HepG2 (cell line): ENCODE measurements at regions not wholly inside any gene's neighbourhood (a gene's known extent, or its start where the extent isn't known, plus 50 kb on each side); places are given as distances from the start of the nearest gene placed in this dataset.

Source experiments
- ATAC-seq: fragments of 200-7000 bp; cut with Tn5 transposase; 3 replicates; pipeline ENCODE4 v1.9.1; 2020; ENCODE audit warnings: mild to moderate bottlenecking, moderate library complexity
- BruUV-seq: library from RNA; stranded (reverse); fragments of 400-500 nt; replicated peaks from 2 replicates; lab custom pipeline; 2021; lab: Mats Ljungman, UMichigan
- CTCF ChIA-PET: fragments of 300-600 bp; formaldehyde crosslinking; extraction: SDS; loops from one replicate; lab custom pipeline; 2021; ENCODE audit warnings: low total read pairs, inconsistent platforms, low intra/inter-chr PET ratio; lab: Yijun Ruan, JAX
- POLR2A ChIA-PET: fragments of 350-600 bp; sonication (Branson Sonifier 250); formaldehyde crosslinking; loops from one replicate; lab custom pipeline; 2020; ENCODE audit warnings: antibody characterized with exemption, inconsistent platforms; lab: Yijun Ruan, JAX
- DNase-seq: peaks from one replicate; pipeline ENCODE4 v3.0.0-alpha.2; 2015; ENCODE audit warnings: low spot score
- FAIRE-seq: peaks from 3 replicates; lab custom pipeline; 2011; peaks lifted over from hg19 to GRCh38; lab: Jason Lieb, UNC
- H2AFZ ChIP-seq: one replicate; pipeline ENCODE4 v1.6.1; 2011; ENCODE audit warnings: low read length, inconsistent platforms
- H3K27ac ChIP-seq: fragments of 300-600 bp; 3 replicates; pipeline ENCODE4 v1.8.0; 2011; ENCODE audit warnings: mixed run types, mild to moderate bottlenecking, mixed read lengths, low read length, inconsistent platforms; ENCODE audit not compliant: insufficient read depth; ENCODE audit errors: extremely low read length
- H3K27me3 ChIP-seq, 2 experiments: fragments of 200-600 bp in 1 of 2; 2 replicates in 1 of 2; 3 replicates in 1 of 2; pipeline versions ENCODE4 v1.6.0 to v1.8.0; 2011; ENCODE audit warnings: low read length in 2 of 2, mild to moderate bottlenecking in 2 of 2, moderate library complexity in 2 of 2, inconsistent platforms in 1 of 2; ENCODE audit not compliant: insufficient read depth in 2 of 2, control insufficient read depth in 1 of 2
- H3K36me3 ChIP-seq, 2 experiments: fragments of 200-600 bp in 1 of 2; replicated peaks in 1 of 2; 2 replicates in 1 of 2; 3 replicates in 1 of 2; pipeline versions ENCODE4 v1.5.1 to v1.8.0; 2011; ENCODE audit warnings: low read length in 2 of 2, inconsistent platforms in 1 of 2; ENCODE audit not compliant: insufficient read depth in 2 of 2, control insufficient read depth in 1 of 2
- H3K4me1 ChIP-seq: 2 replicates; pipeline ENCODE4 v1.5.1; 2012; ENCODE audit warnings: low read length, inconsistent platforms; ENCODE audit not compliant: insufficient read depth
- H3K4me2 ChIP-seq: 2 replicates; pipeline ENCODE4 v1.6.0; 2011; ENCODE audit warnings: low read depth, low read length, inconsistent platforms
- H3K4me3 ChIP-seq, 3 experiments: fragments of 200-600 bp in 1 of 3; sonication (generic), shearing (Covaris generic) in 1 of 3; replicated peaks in 1 of 3; 2 replicates each; pipeline ENCODE4 v1.5.1; 2011 to 2016; ENCODE audit warnings: low read length in 3 of 3, inconsistent platforms in 2 of 3, low read depth in 2 of 3, mild to moderate bottlenecking in 2 of 3, control low read depth in 1 of 3, mixed read lengths in 1 of 3; ENCODE audit not compliant: insufficient read depth in 1 of 3
- H3K79me2 ChIP-seq: one replicate; pipeline ENCODE4 v1.6.1; 2011; ENCODE audit warnings: low read length, inconsistent platforms; ENCODE audit not compliant: insufficient read depth
- H3K9ac ChIP-seq: 2 replicates; pipeline ENCODE4 v1.6.0; 2011; ENCODE audit warnings: mild to moderate bottlenecking, low read depth, low read length, inconsistent platforms; ENCODE audit not compliant: insufficient read depth
- H3K9me3 ChIP-seq: 2 replicates; pipeline ENCODE4 v1.5.1; 2012; ENCODE audit warnings: mild to moderate bottlenecking, low read length
- H4K20me1 ChIP-seq: 2 replicates; pipeline ENCODE4 v1.6.0; 2011; ENCODE audit warnings: inconsistent platforms, mild to moderate bottlenecking, low read length, moderate library complexity; ENCODE audit not compliant: insufficient read depth
- CBX1 ChIP-seq: IDR thresholded peaks from one replicate; pipeline ENCODE4 v1.6.1; 2016; ENCODE audit warnings: antibody characterized with exemption, low read depth
- CENPX ChIP-seq: sonication (generic); formaldehyde crosslinking; IDR thresholded peaks from 2 replicates; pipeline ENCODE4 v1.9.0; 2021; ENCODE audit warnings: mild to moderate bottlenecking, missing genetic modification reagents, moderate library complexity
- GPBP1L1 ChIP-seq: sonication (generic); formaldehyde crosslinking; IDR thresholded peaks from 2 replicates; pipeline ENCODE4 v1.5.0; 2020; ENCODE audit warnings: mild to moderate bottlenecking, missing genetic modification reagents
- GPN1 ChIP-seq: sonication (generic); formaldehyde crosslinking; IDR thresholded peaks from 2 replicates; pipeline ENCODE4 v1.5.1; 2020; ENCODE audit warnings: missing genetic modification reagents, borderline replicate concordance
- ISL2 ChIP-seq: sonication (generic); formaldehyde crosslinking; IDR thresholded peaks from 2 replicates; pipeline ENCODE4 v1.5.0; 2020; ENCODE audit warnings: missing genetic modification reagents
- KAT8 ChIP-seq: IDR thresholded peaks from 2 replicates; pipeline ENCODE4 v1.6.1; 2016; ENCODE audit warnings: missing genetic modification reagents, missing compliant biosample characterization
- MEIS1 ChIP-seq: sonication (generic); formaldehyde crosslinking; IDR thresholded peaks from 2 replicates; pipeline ENCODE4 v1.9.0; 2021; ENCODE audit warnings: mild to moderate bottlenecking, missing genetic modification reagents, moderate library complexity, borderline replicate concordance
- MTA3 ChIP-seq: sonication (generic); formaldehyde crosslinking; IDR thresholded peaks from 2 replicates; pipeline ENCODE4 v1.4.0; 2020; ENCODE audit warnings: missing genetic modification reagents
- NFE2 ChIP-seq: sonication (generic); formaldehyde crosslinking; IDR thresholded peaks from 2 replicates; pipeline ENCODE4 v1.4.0; 2020; ENCODE audit warnings: missing genetic modification reagents
- NR3C1 ChIP-seq: sonication (generic); formaldehyde crosslinking; IDR thresholded peaks from 2 replicates; pipeline ENCODE4 v1.4.0; 2020; ENCODE audit warnings: missing genetic modification reagents
- POLR2A ChIP-seq, 2 experiments: IDR thresholded peaks; 2 replicates each; pipeline ENCODE4 v1.6.1; 2011; ENCODE audit warnings: low read depth in 2 of 2, low read length in 2 of 2, mild to moderate bottlenecking in 1 of 2, moderate library complexity in 1 of 2; ENCODE audit not compliant: insufficient read depth in 1 of 2
- RBM22 ChIP-seq: fragments of 200-400 bp; formaldehyde crosslinking; optimal IDR thresholded peaks from 2 replicates; pipeline ENCODE3; 2017; ENCODE audit warnings: mild to moderate bottlenecking, low read length, moderate library complexity
- SIN3A ChIP-seq: IDR thresholded peaks from 2 replicates; pipeline ENCODE4 v1.6.1; 2011; ENCODE audit warnings: low read depth, mild to moderate bottlenecking, control low read depth, low read length, borderline replicate concordance
- SKI ChIP-seq: fragments of 450-650 bp; IDR thresholded peaks from one replicate; pipeline ENCODE4 v1.6.1; 2018; ENCODE audit warnings: mild to moderate bottlenecking; ENCODE audit not compliant: partially characterized antibody
- SRSF4 ChIP-seq: fragments of 200-400 bp; formaldehyde crosslinking; IDR thresholded peaks from one replicate; pipeline ENCODE4 v1.6.1; 2018; ENCODE audit warnings: mild to moderate bottlenecking, low read depth, low read length, moderate library complexity; ENCODE audit not compliant: poor library complexity, severe bottlenecking
- ZBTB43 ChIP-seq: sonication (generic); formaldehyde crosslinking; conservative IDR thresholded peaks from 2 replicates; pipeline ENCODE4 v1.4.0; 2020; ENCODE audit warnings: missing genetic modification reagents
- ZFP91 ChIP-seq: sonication (generic); formaldehyde crosslinking; IDR thresholded peaks from 2 replicates; pipeline ENCODE4 v1.9.0; 2022; ENCODE audit warnings: missing genetic modification reagents, mild to moderate bottlenecking, borderline replicate concordance
- ZNF564 ChIP-seq: sonication (generic); formaldehyde crosslinking; IDR thresholded peaks from 2 replicates; pipeline ENCODE4 v1.8.1; 2023; ENCODE audit warnings: mild to moderate bottlenecking, missing genetic modification reagents
- ZNF660 ChIP-seq: sonication (generic); formaldehyde crosslinking; IDR thresholded peaks from 2 replicates; pipeline ENCODE4 v1.5.1; 2020; ENCODE audit warnings: mild to moderate bottlenecking, low read depth, missing genetic modification reagents, borderline replicate concordance
- WGBS: methylation state at CpG from one replicate; pipeline ENCODE4 v1.1.6; 2017; ENCODE audit warnings: low lambda C conversion rate; 5-methylcytosine and 5-hydroxymethylcytosine counted together
- in situ Hi-C: cut with HindIII; loops from 2 replicates; pipeline ENCODE4 v1.10.0; 2017; ENCODE audit warnings: low pct_unique_long_range_greater_than_20kb; ENCODE audit not compliant: extremely low pct_ligation_motif_present
- intact Hi-C: fragments of 100-400 bp; cut with micrococcal nuclease; formaldehyde crosslinking; loops from one replicate; pipeline ENCODE4 v1.10.0; 2022; ENCODE audit not compliant: unreplicated experiment

- no peaks in the 10 kb centered on the region; a peak in 1 of 5 replicates for H3K36me3 ChIP-seq
- no peak for FAIRE-seq
- peak overlapping the region; percentile 85 for H3K4me2 ChIP-seq
- peaks cover 22% of the 10 kb centered on the region for H3K79me2 ChIP-seq
- intact Hi-C loops, result loop anchor here (10.0 kb wide), 1 partner anchor 177 kb away; the partner anchor contains the start of gene SMIM30
- H3K27me3 ChIP-seq, result no peaks in the 10 kb centered on the region
- WGBS, result 97% methylated on average over 3 of the region's 3 CpGs
- H2AFZ ChIP-seq, result no peak overlapping the region
- peak overlapping the region; percentile 78 to 86 (median 80); a peak in 5 of 6 replicates for H3K4me3 ChIP-seq
- TF ChIP-seq GPN1, result no peak
- no peak for TF ChIP-seq KAT8
- TF ChIP-seq SRSF4, result no peak
- no peak for TF ChIP-seq CENPX
- no peak for TF ChIP-seq ZNF660
- TF ChIP-seq NR3C1 (CRISPR knock-in tag), result no peak
- no peak for TF ChIP-seq MEIS1
- no peak for TF ChIP-seq SIN3A
- no peak for TF ChIP-seq ISL2
- no peak for TF ChIP-seq CBX1
- no peak for TF ChIP-seq ZFP91 (CRISPR knock-in tag)
- TF ChIP-seq POLR2A (IDR thresholded peaks at IDR 0.05; ENCODE audit: insufficient read depth in 1 of 2, low read depth in 2 of 2, low read length in 2 of 2), result no peak
- TF ChIP-seq MTA3 (CRISPR knock-in tag), result no peak
- TF ChIP-seq ZBTB43 (CRISPR knock-in tag), result no peak
- TF ChIP-seq NFE2 (CRISPR knock-in tag), result no peak
- no peak for TF ChIP-seq GPBP1L1 (CRISPR knock-in tag)
- no peak for TF ChIP-seq RBM22
- TF ChIP-seq ZNF564 (CRISPR knock-in tag), result no peak
- no peak for TF ChIP-seq SKI
- no peaks in the 10 kb centered on the region for H3K9me3 ChIP-seq
- ATAC-seq, result no peak
- H3K27ac ChIP-seq, result no peak overlapping the region
- ChIA-PET CTCF (no interaction called here), POLR2A (no interaction called here)
- H3K9ac ChIP-seq, result no peak overlapping the region
- no peak for DNase-seq
- peaks cover 22% of the 10 kb centered on the region for H3K4me1 ChIP-seq
- no TSS peak for BruUV-seq
- in situ Hi-C loops, result no loop called here
- H4K20me1 ChIP-seq, result no peaks in the 10 kb centered on the region
Measured at GRCh38 chr7:112937651-112938415, 147.6 kb upstream of the TMEM168 start.
